B cell (primary cell): ENCODE measurements at regions not wholly inside any gene's neighbourhood (a gene's known extent, or its start where the extent isn't known, plus 50 kb on each side); places are given as distances from the start of the nearest gene placed in this dataset.

ENCODE experiments used
- ATAC-seq: fragments of 200-7000 bp; cut with Tn5 transposase; one replicate; pipeline ENCODE4 v1.10.0; 2021; ENCODE audit warnings: low read depth, mild to moderate bottlenecking, moderate number of reproducible peaks, moderate library complexity
- CTCF ChIA-PET: fragments of 350-600 bp; sonication (Branson Sonifier 250); formaldehyde crosslinking; loops from one replicate; lab custom pipeline; 2021; ENCODE audit warnings: antibody characterized with exemption, inconsistent platforms; lab: Charles Lee
- POLR2A ChIA-PET: fragments of 350-600 bp; sonication (Branson Sonifier 250); formaldehyde crosslinking; loops from one replicate; lab custom pipeline; 2021; ENCODE audit warnings: antibody characterized with exemption; lab: Charles Lee
- DNase-seq: peaks from one replicate; pipeline ENCODE4 v3.0.0; 2013
- H2AFZ ChIP-seq: 2 replicates; pipeline ENCODE4 v1.6.1; 2012; ENCODE audit warnings: mild to moderate bottlenecking, low read depth, low read length; ENCODE audit not compliant: insufficient read depth, poor library complexity, severe bottlenecking
- H3K27ac ChIP-seq, 2 donors: 1 replicate in 1 of 2; 2 replicates in 1 of 2; pipeline ENCODE4 v1.5.1; 2012 to 2013; ENCODE audit warnings: low read length in 2 of 2, mild to moderate bottlenecking in 2 of 2, moderate library complexity in 1 of 2
- H3K27me3 ChIP-seq, 4 experiments: fragments of 200-600 bp in 1 of 4; sonication (generic) in 1 of 4; replicated peaks in 1 of 4; 1 replicate in 2 of 4; 2 replicates in 2 of 4; pipeline versions ENCODE4 v1.6.1 to v1.7.0; 2013 to 2016; ENCODE audit warnings: low read length in 3 of 4, mild to moderate bottlenecking in 2 of 4, mixed read lengths in 1 of 4, moderate library complexity in 1 of 4; ENCODE audit not compliant: insufficient read depth in 4 of 4, control insufficient read depth in 3 of 4; ENCODE audit errors: control extremely low read depth in 1 of 4
- H3K36me3 ChIP-seq, 2 experiments: replicated peaks in 1 of 2; 1 replicate in 1 of 2; 2 replicates in 1 of 2; pipeline versions ENCODE4 v1.6.1 to v1.7.1; 2013; ENCODE audit warnings: low read length in 1 of 2; ENCODE audit not compliant: insufficient read depth in 2 of 2, control insufficient read depth in 1 of 2; ENCODE audit errors: control extremely low read depth in 1 of 2, extremely low read depth in 1 of 2
- H3K4me1 ChIP-seq, 2 donors: fragments of 200-600 bp in 1 of 2; sonication (generic) in 1 of 2; 1 replicate in 1 of 2; 2 replicates in 1 of 2; pipeline versions ENCODE4 v1.5.1 to v1.6.1; 2013 to 2017; ENCODE audit warnings: low read length in 2 of 2; ENCODE audit not compliant: control insufficient read depth in 2 of 2, insufficient read depth in 2 of 2
- H3K4me2 ChIP-seq: replicated peaks from 2 replicates; pipeline ENCODE3; 2012; ENCODE audit warnings: mild to moderate bottlenecking, low read depth, low read length; ENCODE audit not compliant: poor library complexity, severe bottlenecking
- H3K4me3 ChIP-seq, 5 experiments: fragments of 200-600 bp in 1 of 5; sonication (generic) in 1 of 5; 1 replicate in 3 of 5; 2 replicates in 2 of 5; pipeline versions ENCODE4 v1.5.1 to v1.7.0; 2011 to 2016; ENCODE audit warnings: low read length in 4 of 5, mild to moderate bottlenecking in 4 of 5, low read depth in 2 of 5, control low read depth in 1 of 5, moderate library complexity in 1 of 5; ENCODE audit not compliant: insufficient read depth in 1 of 5; ENCODE audit errors: control extremely low read depth in 1 of 5, extremely low read depth in 1 of 5
- H3K79me2 ChIP-seq: fragments of 200-600 bp; sonication (generic); one replicate; pipeline ENCODE4 v1.6.0; 2016; ENCODE audit warnings: low read length; ENCODE audit not compliant: control insufficient read depth, insufficient read depth
- H3K9ac ChIP-seq: fragments of 200-600 bp; sonication (generic); 2 replicates; pipeline ENCODE4 v1.6.1; 2017; ENCODE audit warnings: mild to moderate bottlenecking, low read length, moderate library complexity
- H3K9me3 ChIP-seq, 3 donors: one replicate each; pipeline versions ENCODE4 v1.6.1 to v1.7.1; 2013; ENCODE audit warnings: low read length in 2 of 3; ENCODE audit not compliant: control insufficient read depth in 2 of 3, insufficient read depth in 1 of 3; ENCODE audit errors: control extremely low read depth in 1 of 3
- H4K20me1 ChIP-seq: 2 replicates; pipeline ENCODE4 v1.6.0; 2012; ENCODE audit warnings: mild to moderate bottlenecking, low read length; ENCODE audit not compliant: insufficient read depth, control insufficient read depth, poor library complexity, severe bottlenecking
- H3K27ac Mint-ChIP-seq: one replicate; pipeline ENCODE4 v1.8.0; 2021; ENCODE audit warnings: mixed read lengths
- H3K27me3 Mint-ChIP-seq: one replicate; pipeline ENCODE4 v1.8.0; 2021; ENCODE audit warnings: mixed read lengths
- H3K4me1 Mint-ChIP-seq: one replicate; pipeline ENCODE4 v1.8.0; 2021; ENCODE audit warnings: mixed read lengths
- H3K4me3 Mint-ChIP-seq: one replicate; pipeline ENCODE4 v1.8.0; 2021; ENCODE audit warnings: mixed read lengths
- H3K9me3 Mint-ChIP-seq: one replicate; pipeline ENCODE4 v1.8.0; 2022; ENCODE audit warnings: mixed read lengths; ENCODE audit not compliant: insufficient read depth
- EZH2 ChIP-seq: IDR thresholded peaks from 2 replicates; pipeline ENCODE4 v1.6.1; 2012; ENCODE audit warnings: borderline replicate concordance, low read depth, mild to moderate bottlenecking, moderate library complexity, low read length; ENCODE audit not compliant: insufficient read depth, poor library complexity, severe bottlenecking
- WGBS: methylation state at CpG from one replicate; pipeline ENCODE4 v1.1.5; 2013; ENCODE audit warnings: missing lambda C conversion rate; ENCODE audit not compliant: insufficient coverage; 5-methylcytosine and 5-hydroxymethylcytosine counted together
- intact Hi-C: fragments of 100-400 bp; cut with micrococcal nuclease; formaldehyde crosslinking; loops from one replicate; pipeline ENCODE4 v1.10.0; 2022
- TF ChIP-seq, protein P1 (sequence below): fragments of 200-600 bp; IDR thresholded peaks from one replicate; pipeline ENCODE4 v1.8.0; 2022; ENCODE audit warnings: antibody characterized with exemption, mild to moderate bottlenecking

DNA sequence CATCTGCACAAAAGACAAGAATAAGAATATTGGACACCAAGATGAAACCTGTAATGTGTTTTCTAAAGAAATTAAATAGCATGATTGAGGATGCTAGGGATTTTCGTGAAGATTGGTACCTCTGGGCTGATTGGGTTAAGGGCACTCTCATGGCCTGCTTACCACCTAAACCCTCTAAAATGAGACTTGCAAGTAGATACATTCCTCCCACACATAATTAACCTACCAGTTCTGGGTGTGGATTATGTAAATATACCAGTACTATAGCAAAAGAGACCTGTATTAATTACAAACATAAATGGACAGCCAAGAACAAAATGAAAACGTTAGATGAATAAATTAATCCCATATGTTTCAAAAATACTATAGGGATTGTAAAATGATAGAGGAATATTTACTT lies 1069.6 kb upstream of the B3GALT2 start:
- ChIA-PET POLR2A (no interaction called here), CTCF (no interaction called here)
- intact Hi-C loops: no loop called here
- no CpG with 5 or more reads among the region's 2 CpGs for WGBS
- no peak overlapping the region for H3K4me3 ChIP-seq
- no peaks in the 10 kb centered on the region for H3K27me3 Mint-ChIP-seq
- H4K20me1 ChIP-seq: no peaks in the 10 kb centered on the region
- no peak overlapping the region for H3K4me3 Mint-ChIP-seq
- no peaks in the 10 kb centered on the region for H3K4me1 Mint-ChIP-seq
- no peak overlapping the region for H3K4me2 ChIP-seq
- TF ChIP-seq EZH2: no peak
- TF ChIP-seq, protein P1, sequence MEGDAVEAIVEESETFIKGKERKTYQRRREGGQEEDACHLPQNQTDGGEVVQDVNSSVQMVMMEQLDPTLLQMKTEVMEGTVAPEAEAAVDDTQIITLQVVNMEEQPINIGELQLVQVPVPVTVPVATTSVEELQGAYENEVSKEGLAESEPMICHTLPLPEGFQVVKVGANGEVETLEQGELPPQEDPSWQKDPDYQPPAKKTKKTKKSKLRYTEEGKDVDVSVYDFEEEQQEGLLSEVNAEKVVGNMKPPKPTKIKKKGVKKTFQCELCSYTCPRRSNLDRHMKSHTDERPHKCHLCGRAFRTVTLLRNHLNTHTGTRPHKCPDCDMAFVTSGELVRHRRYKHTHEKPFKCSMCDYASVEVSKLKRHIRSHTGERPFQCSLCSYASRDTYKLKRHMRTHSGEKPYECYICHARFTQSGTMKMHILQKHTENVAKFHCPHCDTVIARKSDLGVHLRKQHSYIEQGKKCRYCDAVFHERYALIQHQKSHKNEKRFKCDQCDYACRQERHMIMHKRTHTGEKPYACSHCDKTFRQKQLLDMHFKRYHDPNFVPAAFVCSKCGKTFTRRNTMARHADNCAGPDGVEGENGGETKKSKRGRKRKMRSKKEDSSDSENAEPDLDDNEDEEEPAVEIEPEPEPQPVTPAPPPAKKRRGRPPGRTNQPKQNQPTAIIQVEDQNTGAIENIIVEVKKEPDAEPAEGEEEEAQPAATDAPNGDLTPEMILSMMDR: no peak
- DNase-seq (no peak), ATAC-seq (no peak)
- no peak overlapping the region for H3K9ac ChIP-seq
- H3K79me2 ChIP-seq: no peaks in the 10 kb centered on the region
- H3K27me3 ChIP-seq: no peaks in the 10 kb centered on the region
- no peaks in the 10 kb centered on the region for H3K36me3 ChIP-seq
- H3K9me3 Mint-ChIP-seq: no peaks in the 10 kb centered on the region
- no peaks in the 10 kb centered on the region for H3K4me1 ChIP-seq
- H2AFZ ChIP-seq: no peak overlapping the region
- no peak overlapping the region for H3K27ac ChIP-seq
- no peak overlapping the region for H3K27ac Mint-ChIP-seq
- H3K9me3 ChIP-seq: peaks cover 0 to 1% (median 0%) of the 10 kb centered on the region in 3 donors

DNA sequence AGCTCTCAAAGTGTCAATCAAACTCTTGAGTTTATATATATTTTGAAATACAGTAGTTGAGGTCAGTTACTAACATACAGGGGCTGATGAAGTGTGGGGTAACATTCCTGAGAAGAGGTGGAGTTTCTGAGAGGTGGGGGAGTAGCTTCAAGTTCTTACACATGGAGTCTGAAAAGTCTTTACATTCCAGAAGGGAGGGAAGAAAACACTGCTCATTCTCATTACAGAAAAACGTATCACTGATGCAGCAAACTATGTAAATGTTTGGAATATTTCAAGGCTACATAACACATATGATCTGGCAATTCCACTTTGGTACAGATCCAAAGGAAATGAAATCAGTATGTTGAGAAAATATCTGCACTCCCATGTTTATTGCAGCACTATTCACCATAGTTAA lies 1065.8 kb upstream of the B3GALT2 start:
- no peaks in the 10 kb centered on the region for H3K4me1 ChIP-seq
- peaks cover 12% of the 10 kb centered on the region for H3K27me3 Mint-ChIP-seq
- no peak for ATAC-seq
- H3K4me2 ChIP-seq: no peak overlapping the region
- no peak overlapping the region for H2AFZ ChIP-seq
- H3K9ac ChIP-seq: no peak overlapping the region
- H3K79me2 ChIP-seq: no peaks in the 10 kb centered on the region
- TF ChIP-seq, protein P1: no peak
- TF ChIP-seq EZH2: no peak
- no peaks in the 10 kb centered on the region for H3K36me3 ChIP-seq
- H3K27ac Mint-ChIP-seq: no peak overlapping the region
- H3K27me3 ChIP-seq: no peaks in the 10 kb centered on the region
- H3K9me3 Mint-ChIP-seq: no peaks in the 10 kb centered on the region
- no peak overlapping the region for H3K4me3 ChIP-seq
- no peak for DNase-seq
- H3K4me3 Mint-ChIP-seq: no peak overlapping the region
- POLR2A ChIA-PET: no interaction called here
- CTCF ChIA-PET: no interaction called here
- no CpG with 5 or more reads among the region's 1 CpG for WGBS
- intact Hi-C loops: no loop called here
- H3K9me3 ChIP-seq: peaks cover 0 to 1% (median 0%) of the 10 kb centered on the region in 3 donors
- no peak overlapping the region for H3K27ac ChIP-seq
- no peaks in the 10 kb centered on the region for H3K4me1 Mint-ChIP-seq
- no peaks in the 10 kb centered on the region for H4K20me1 ChIP-seq
